ENCODE measurements at regions not wholly inside any gene's neighbourhood (a gene's known extent, or its start where the extent isn't known, plus 50 kb on each side); places are given as distances from the start of the nearest gene placed in this dataset.

DNA sequence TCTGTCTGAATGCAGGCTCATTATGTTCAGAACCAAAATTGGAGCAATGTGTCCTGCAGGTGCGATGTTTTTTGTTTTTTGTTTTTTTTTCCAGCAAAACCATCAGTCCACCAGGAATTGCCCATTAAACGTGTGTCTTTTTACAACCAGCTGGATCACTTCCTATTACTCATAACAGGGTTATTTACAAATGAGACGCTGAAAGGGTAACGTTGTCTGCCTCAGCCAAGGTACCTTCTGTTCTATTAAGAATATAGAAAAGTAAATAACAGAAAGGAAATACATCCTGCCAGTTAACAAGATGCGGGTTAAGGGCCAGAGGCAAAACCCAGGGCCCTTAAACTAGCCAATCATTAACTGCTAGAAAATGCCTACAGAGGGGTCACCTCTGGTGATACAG is 590.4 kb downstream of the TBC1D4 start:
- H3K79me1 ChIP-seq (ENCODE audit: low read depth, low read length), result no peaks in the 10 kb centered on the region
- no peak overlapping the region for H3K4me3 ChIP-seq (ENCODE audit: extremely low read depth in 1 of 4, insufficient read depth in 2 of 4, low read depth in 3 of 4, low read length in 4 of 4)
- no peak overlapping the region for H4K91ac ChIP-seq (replicated peaks; ENCODE audit: insufficient read length, low read length)
- no peak overlapping the region for H3K56ac ChIP-seq (replicated peaks; ENCODE audit: insufficient read length, low read depth, low read length)
- ChIA-PET POLR2A (ENCODE audit: partially characterized antibody) (no interaction called here), CTCF (ENCODE audit: partially characterized antibody) (interaction anchor here (0.5 to 1.0 kb wide), 3 partner anchors 24 to 752 kb away, joined by 3 to 4 read pairs (median 3); no protein-coding TSS in a partner anchor)
- no peaks in the 10 kb centered on the region for H3K4me1 ChIP-seq (replicated peaks in 1 of 4; ENCODE audit: control insufficient read depth in 3 of 4, insufficient read depth in 4 of 4, low read length in 3 of 4)
- H3K4ac ChIP-seq (replicated peaks; ENCODE audit: insufficient read length, low read depth, low read length), result no peak overlapping the region
- H2AFZ ChIP-seq (ENCODE audit: low read length), result no peak overlapping the region
- H3K14ac ChIP-seq (ENCODE audit: insufficient read length), result no peak overlapping the region
- no peak overlapping the region for H3K27ac ChIP-seq (ENCODE audit: low read depth, low read length)
- no peaks in the 10 kb centered on the region for H3K9me3 ChIP-seq (ENCODE audit: insufficient read depth in 2 of 2, low read depth in 1 of 2, low read length in 1 of 2)
- DNase-seq (ENCODE audit: low read depth in 1 of 2, low spot score in 2 of 2), result no peak
- H3K23me2 ChIP-seq (ENCODE audit: low read depth, low read length), result no peaks in the 10 kb centered on the region
- H3K23ac ChIP-seq (ENCODE audit: insufficient read length), result no peak overlapping the region
- no peaks in the 10 kb centered on the region for H3K36me3 ChIP-seq (ENCODE audit: control insufficient read depth in 2 of 4, insufficient read depth in 4 of 4, low read length in 3 of 4)
- H2BK12ac ChIP-seq (ENCODE audit: low read depth, low read length), result no peak overlapping the region
- no peak for TF ChIP-seq NRF1 (IDR thresholded peaks at IDR 0.05; ENCODE audit: low read depth, low read length)
- H2BK15ac ChIP-seq (ENCODE audit: low read length), result no peak overlapping the region
- no peak overlapping the region for H2BK120ac ChIP-seq (replicated peaks; ENCODE audit: low read depth, low read length)
- H3K27me3 ChIP-seq (replicated peaks in 1 of 4; ENCODE audit: control insufficient read depth in 3 of 4, extremely low read depth in 1 of 4, insufficient read depth in 3 of 4, low read length in 3 of 4), result no peaks in the 10 kb centered on the region
- H4K8ac ChIP-seq (ENCODE audit: extremely low read depth, insufficient read depth, low read length), result no peak overlapping the region
- H4K5ac ChIP-seq (ENCODE audit: insufficient read length, low read depth, low read length), result no peak overlapping the region
- 92% methylated on average over 5 of the region's 5 CpGs; no CpG with 5 or more reads in 1 of the 2 experiments for WGBS, 2 experiments (ENCODE audit: extremely low coverage in 1 of 2, insufficient coverage in 1 of 2, insufficient read length in 1 of 2, insufficient replicate concordance in 2 of 2, low coverage in 1 of 2, low lambda C conversion rate in 2 of 2, missing lambda C conversion rate in 1 of 2)
- H2BK5ac ChIP-seq (ENCODE audit: low read depth, low read length), result no peak overlapping the region
- no peaks in the 10 kb centered on the region for H3K79me2 ChIP-seq (ENCODE audit: control insufficient read depth in 1 of 2, insufficient read depth in 2 of 2, low read length in 2 of 2)
- no peak overlapping the region for H2AK5ac ChIP-seq (ENCODE audit: low read depth, low read length)
- H3K9ac ChIP-seq (replicated peaks in 1 of 4; ENCODE audit: extremely low read depth in 1 of 4, low read depth in 3 of 4, low read length in 3 of 4), result no peak overlapping the region
- no peak for FAIRE-seq
- no peak overlapping the region for H3K18ac ChIP-seq (ENCODE audit: extremely low read depth, low read length)
- no peak overlapping the region for H3K4me2 ChIP-seq (ENCODE audit: insufficient read depth in 1 of 2, low read depth in 2 of 2, low read length in 2 of 2)
- no peak overlapping the region for H2BK20ac ChIP-seq (ENCODE audit: low read length)
- no peaks in the 10 kb centered on the region for H4K20me1 ChIP-seq (replicated peaks in 1 of 2; ENCODE audit: control insufficient read depth in 1 of 2, insufficient read depth in 2 of 2, low read length in 2 of 2)
